Spleen (tissue), 7 donors: ENCODE measurements at regions not wholly inside any gene's neighbourhood (a gene's known extent, or its start where the extent isn't known, plus 50 kb on each side); places are given as distances from the start of the nearest gene placed in this dataset.
"Not testable (repeated sequence)": the region's sequence is repeated elsewhere in the genome, so short reads cannot be mapped to it uniquely, and the experiment has no call there.

Experiments used
- POLR2AphosphoS5 ChIP-seq, 3 donors: sonication (generic); formaldehyde crosslinking; IDR thresholded peaks; one replicate each; pipeline ENCODE4 v1.5.1; 2017; ENCODE audit warnings: antibody characterized with exemption in 3 of 3
- TF ChIP-seq, protein P1 (sequence below), 11 experiments: fragments of 200-600 bp in 7 of 11; fragments of 450-650 bp in 4 of 11; sonication (generic) in 4 of 11; IDR thresholded peaks in 8 of 11; conservative IDR thresholded peaks in 3 of 11; 1 replicate in 7 of 11; 2 replicates in 4 of 11; pipeline versions ENCODE4 v1.4.0 to v1.8.0; 2016 to 2021; ENCODE audit warnings: antibody characterized with exemption in 11 of 11, inconsistent platforms in 4 of 11, mild to moderate bottlenecking in 1 of 11
- donor health status: DM: no; HTN: no; CAD: no; lungs with moderate emphysema.
- donor health status: DM: no; HTN: no; CAD: no.
- donor health status: DM: no; HTN: no; CAD: no.

- not testable (repeated sequence) for TF ChIP-seq POLR2AphosphoS5 (IDR thresholded peaks at IDR 0.05)
- TF ChIP-seq, protein P1, sequence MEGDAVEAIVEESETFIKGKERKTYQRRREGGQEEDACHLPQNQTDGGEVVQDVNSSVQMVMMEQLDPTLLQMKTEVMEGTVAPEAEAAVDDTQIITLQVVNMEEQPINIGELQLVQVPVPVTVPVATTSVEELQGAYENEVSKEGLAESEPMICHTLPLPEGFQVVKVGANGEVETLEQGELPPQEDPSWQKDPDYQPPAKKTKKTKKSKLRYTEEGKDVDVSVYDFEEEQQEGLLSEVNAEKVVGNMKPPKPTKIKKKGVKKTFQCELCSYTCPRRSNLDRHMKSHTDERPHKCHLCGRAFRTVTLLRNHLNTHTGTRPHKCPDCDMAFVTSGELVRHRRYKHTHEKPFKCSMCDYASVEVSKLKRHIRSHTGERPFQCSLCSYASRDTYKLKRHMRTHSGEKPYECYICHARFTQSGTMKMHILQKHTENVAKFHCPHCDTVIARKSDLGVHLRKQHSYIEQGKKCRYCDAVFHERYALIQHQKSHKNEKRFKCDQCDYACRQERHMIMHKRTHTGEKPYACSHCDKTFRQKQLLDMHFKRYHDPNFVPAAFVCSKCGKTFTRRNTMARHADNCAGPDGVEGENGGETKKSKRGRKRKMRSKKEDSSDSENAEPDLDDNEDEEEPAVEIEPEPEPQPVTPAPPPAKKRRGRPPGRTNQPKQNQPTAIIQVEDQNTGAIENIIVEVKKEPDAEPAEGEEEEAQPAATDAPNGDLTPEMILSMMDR (IDR thresholded peaks at IDR 0.05 in 8 of 11, conservative IDR thresholded peaks at IDR 0.05 in 3 of 11) = not testable (repeated sequence)
Measured at GRCh38 chr18:14379489-14379888, 163.9 kb downstream of the POTEC start.
